ENCODE measurements at regions not wholly inside any gene's neighbourhood (a gene's known extent, or its start where the extent isn't known, plus 50 kb on each side); places are given as distances from the start of the nearest gene placed in this dataset.

- no peak for TF ChIP-seq CTCF (IDR thresholded peaks at IDR 0.05)
- no peak for TF ChIP-seq POLR2A (IDR thresholded peaks at IDR 0.05)
- no peak for TF ChIP-seq POLR2AphosphoS5 (IDR thresholded peaks at IDR 0.05)
These were observed 168.7 kb upstream of the CNOT2 start for GRCh38 chr12:70074510-70074909.

Data from breast epithelium (tissue), 3 donors.